HL-60 (cell line): ENCODE measurements at regions not wholly inside any gene's neighbourhood (a gene's known extent, or its start where the extent isn't known, plus 50 kb on each side); places are given as distances from the start of the nearest gene placed in this dataset.
A peak's percentile ranks its signal among the peaks of the same experiment; 100 is the strongest.

Experiments used
- DNase-seq, 2 experiments: peaks; one replicate each; pipeline ENCODE4 v3.0.0-alpha.2; 2010 to 2020; ENCODE audit warnings: low read depth in 1 of 2, low spot score in 1 of 2
- H3K27ac ChIP-seq: fragments of 250-450 bp; sonication (Bioruptor Pico); replicated peaks from 2 replicates; pipeline ENCODE4 v1.5.1; 2020; ENCODE audit warnings: mild to moderate bottlenecking, moderate library complexity
- H3K27me3 ChIP-seq: fragments of 250-450 bp; sonication (Bioruptor Pico); 2 replicates; pipeline ENCODE4 v1.5.1; 2021; ENCODE audit warnings: mild to moderate bottlenecking, moderate library complexity; ENCODE audit not compliant: insufficient read depth, poor library complexity, severe bottlenecking
- H3K4me3 ChIP-seq: replicated peaks from 2 replicates; pipeline ENCODE4 v1.5.1; 2011; ENCODE audit warnings: mild to moderate bottlenecking, control low read depth, low read length; ENCODE audit not compliant: insufficient read depth
- GABPA ChIP-seq: IDR thresholded peaks from 2 replicates; pipeline ENCODE4 v1.6.1; 2012; ENCODE audit warnings: low read depth
- POLR2AphosphoS5 ChIP-seq: IDR thresholded peaks from 2 replicates; pipeline ENCODE4 v1.6.1; 2012; ENCODE audit warnings: low read depth
- SPI1 ChIP-seq: IDR thresholded peaks from 2 replicates; pipeline ENCODE4 v1.6.1; 2012; ENCODE audit warnings: low read depth, mild to moderate bottlenecking, borderline replicate concordance
- TF ChIP-seq, protein P1 (sequence below): IDR thresholded peaks from one replicate; pipeline ENCODE4 v1.5.1; 2011; ENCODE audit warnings: low read length, control low read depth, inconsistent platforms; ENCODE audit not compliant: insufficient read depth
- TF ChIP-seq, protein P2 (sequence below): IDR thresholded peaks from 2 replicates; pipeline ENCODE4 v1.6.1; 2012; ENCODE audit warnings: low read depth; ENCODE audit not compliant: insufficient replicate concordance

DNA sequence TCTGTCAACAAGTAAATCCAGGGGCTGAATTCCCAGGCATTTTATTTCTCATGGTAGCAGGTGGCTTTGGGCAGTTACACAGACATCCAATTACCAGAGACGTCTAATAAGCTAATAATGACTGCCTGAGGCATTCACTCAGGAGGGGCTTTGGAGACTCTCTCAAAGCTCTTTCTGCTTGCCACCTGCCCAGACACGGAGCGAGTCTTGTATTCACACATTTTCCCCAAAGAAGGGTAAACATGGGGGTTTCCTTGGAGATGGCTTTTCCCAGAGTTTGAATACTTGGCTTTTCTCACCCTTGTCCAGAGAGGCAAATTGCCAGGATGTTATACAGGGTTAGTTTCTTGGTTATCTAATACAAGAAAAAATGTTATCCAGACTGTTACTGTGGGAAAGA lies 132.6 kb downstream of the DIPK2A start:
- Histone ChIP-seq H3K4me3 (no peak overlapping the region), H3K27me3 (no peaks in the 10 kb centered on the region), H3K27ac (no peak overlapping the region)
- DNase-seq: no peak
- TF ChIP-seq SPI1 (no peak), GABPA (no peak), POLR2AphosphoS5 (no peak)
- TF ChIP-seq, protein P1, sequence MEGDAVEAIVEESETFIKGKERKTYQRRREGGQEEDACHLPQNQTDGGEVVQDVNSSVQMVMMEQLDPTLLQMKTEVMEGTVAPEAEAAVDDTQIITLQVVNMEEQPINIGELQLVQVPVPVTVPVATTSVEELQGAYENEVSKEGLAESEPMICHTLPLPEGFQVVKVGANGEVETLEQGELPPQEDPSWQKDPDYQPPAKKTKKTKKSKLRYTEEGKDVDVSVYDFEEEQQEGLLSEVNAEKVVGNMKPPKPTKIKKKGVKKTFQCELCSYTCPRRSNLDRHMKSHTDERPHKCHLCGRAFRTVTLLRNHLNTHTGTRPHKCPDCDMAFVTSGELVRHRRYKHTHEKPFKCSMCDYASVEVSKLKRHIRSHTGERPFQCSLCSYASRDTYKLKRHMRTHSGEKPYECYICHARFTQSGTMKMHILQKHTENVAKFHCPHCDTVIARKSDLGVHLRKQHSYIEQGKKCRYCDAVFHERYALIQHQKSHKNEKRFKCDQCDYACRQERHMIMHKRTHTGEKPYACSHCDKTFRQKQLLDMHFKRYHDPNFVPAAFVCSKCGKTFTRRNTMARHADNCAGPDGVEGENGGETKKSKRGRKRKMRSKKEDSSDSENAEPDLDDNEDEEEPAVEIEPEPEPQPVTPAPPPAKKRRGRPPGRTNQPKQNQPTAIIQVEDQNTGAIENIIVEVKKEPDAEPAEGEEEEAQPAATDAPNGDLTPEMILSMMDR: no peak

DNA sequence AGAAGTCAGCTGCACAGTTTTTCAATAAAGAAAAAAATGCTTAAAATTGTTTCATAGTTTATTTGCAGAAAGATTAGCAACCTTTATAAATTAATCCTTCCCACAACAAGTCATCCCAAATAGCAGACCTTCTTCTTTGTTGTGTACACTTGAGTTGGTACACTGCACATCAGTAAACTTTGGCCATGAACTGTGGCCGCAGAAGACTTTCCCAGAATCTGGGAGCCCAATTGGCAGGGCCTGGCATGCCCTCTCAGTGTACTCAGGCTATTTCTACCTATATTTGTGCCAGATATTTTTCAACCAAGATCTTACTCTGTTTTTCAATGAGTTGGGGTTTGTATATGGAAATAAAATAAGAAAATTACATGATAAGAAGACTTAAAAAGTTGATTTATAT lies 133.1 kb downstream of the DIPK2A start:
- no peak for TF ChIP-seq POLR2AphosphoS5
- TF ChIP-seq, protein P2, sequence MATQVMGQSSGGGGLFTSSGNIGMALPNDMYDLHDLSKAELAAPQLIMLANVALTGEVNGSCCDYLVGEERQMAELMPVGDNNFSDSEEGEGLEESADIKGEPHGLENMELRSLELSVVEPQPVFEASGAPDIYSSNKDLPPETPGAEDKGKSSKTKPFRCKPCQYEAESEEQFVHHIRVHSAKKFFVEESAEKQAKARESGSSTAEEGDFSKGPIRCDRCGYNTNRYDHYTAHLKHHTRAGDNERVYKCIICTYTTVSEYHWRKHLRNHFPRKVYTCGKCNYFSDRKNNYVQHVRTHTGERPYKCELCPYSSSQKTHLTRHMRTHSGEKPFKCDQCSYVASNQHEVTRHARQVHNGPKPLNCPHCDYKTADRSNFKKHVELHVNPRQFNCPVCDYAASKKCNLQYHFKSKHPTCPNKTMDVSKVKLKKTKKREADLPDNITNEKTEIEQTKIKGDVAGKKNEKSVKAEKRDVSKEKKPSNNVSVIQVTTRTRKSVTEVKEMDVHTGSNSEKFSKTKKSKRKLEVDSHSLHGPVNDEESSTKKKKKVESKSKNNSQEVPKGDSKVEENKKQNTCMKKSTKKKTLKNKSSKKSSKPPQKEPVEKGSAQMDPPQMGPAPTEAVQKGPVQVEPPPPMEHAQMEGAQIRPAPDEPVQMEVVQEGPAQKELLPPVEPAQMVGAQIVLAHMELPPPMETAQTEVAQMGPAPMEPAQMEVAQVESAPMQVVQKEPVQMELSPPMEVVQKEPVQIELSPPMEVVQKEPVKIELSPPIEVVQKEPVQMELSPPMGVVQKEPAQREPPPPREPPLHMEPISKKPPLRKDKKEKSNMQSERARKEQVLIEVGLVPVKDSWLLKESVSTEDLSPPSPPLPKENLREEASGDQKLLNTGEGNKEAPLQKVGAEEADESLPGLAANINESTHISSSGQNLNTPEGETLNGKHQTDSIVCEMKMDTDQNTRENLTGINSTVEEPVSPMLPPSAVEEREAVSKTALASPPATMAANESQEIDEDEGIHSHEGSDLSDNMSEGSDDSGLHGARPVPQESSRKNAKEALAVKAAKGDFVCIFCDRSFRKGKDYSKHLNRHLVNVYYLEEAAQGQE: no peak
- TF ChIP-seq, protein P1: no peak
- TF ChIP-seq SPI1: no peak
- no peak for TF ChIP-seq GABPA
- Histone ChIP-seq H3K27ac (no peak overlapping the region), H3K27me3 (no peaks in the 10 kb centered on the region), H3K4me3 (no peak overlapping the region)
- DNase-seq: no peak

DNA sequence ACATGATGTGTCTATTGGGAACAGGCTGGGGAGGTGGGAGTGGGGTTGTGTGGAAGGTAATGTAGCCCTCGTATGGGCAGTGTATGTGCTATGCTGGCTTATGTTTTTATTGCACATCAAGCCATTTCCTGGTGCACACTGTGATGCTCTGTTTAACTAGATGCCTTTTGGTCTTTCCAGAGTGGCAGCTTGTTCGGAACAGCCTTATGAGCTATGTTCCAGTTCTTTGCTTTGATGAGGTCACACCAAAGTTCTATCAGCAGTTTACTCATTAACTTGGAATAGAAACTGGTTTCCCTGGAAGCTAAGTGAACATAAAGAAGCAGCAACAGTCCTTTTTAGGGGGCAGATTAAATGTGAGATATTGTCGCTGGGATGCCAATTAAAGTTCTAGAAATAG lies 133.9 kb downstream of the DIPK2A start:
- no peak for DNase-seq

DNA sequence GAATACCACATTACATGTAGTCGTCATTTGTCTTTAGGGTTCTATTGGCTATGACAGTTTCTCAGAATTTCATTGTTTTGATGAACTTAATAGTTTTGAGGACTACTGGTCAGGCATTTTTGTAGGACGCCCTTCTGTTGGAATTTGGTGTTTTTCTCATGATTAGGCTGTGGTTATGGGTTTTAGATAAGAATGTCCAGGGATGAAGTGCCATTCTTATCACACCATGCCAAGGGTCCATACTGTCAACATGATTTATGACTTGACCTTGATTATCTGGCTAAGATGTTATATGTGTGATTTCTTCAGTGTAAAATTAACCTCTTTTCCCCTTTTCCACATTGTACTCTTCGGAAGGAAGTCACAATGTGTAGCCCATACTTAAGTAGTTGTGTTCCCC lies 135.3 kb downstream of the DIPK2A start:
- Histone ChIP-seq H3K27me3 (no peaks in the 10 kb centered on the region), H3K27ac (no peak overlapping the region), H3K4me3 (no peak overlapping the region)
- TF ChIP-seq SPI1: 0 out of 2 replicates have a peak, but pooled peaks have one; percentile 9
- TF ChIP-seq, protein P1: no peak
- DNase-seq: no peak

More for the DNA sequence above, 133.9 kb downstream of the DIPK2A start:
- Histone ChIP-seq H3K4me3 (no peak overlapping the region), H3K27ac (no peak overlapping the region), H3K27me3 (no peaks in the 10 kb centered on the region)
- no peak for TF ChIP-seq SPI1
- TF ChIP-seq, protein P2: no peak
